H1 (cell line): ENCODE measurements at regions not wholly inside any gene's neighbourhood (a gene's known extent, or its start where the extent isn't known, plus 50 kb on each side); places are given as distances from the start of the nearest gene placed in this dataset.

Experiments used
- CTCF ChIA-PET: fragments of 300-600 bp; sonication (Branson Sonifier 250); formaldehyde crosslinking; loops from one replicate; lab custom pipeline; 2021; ENCODE audit not compliant: partially characterized antibody; lab: Charles Lee
- POLR2A ChIA-PET: fragments of 300-600 bp; sonication (Branson Sonifier 250); formaldehyde crosslinking; loops from one replicate; lab custom pipeline; 2021; ENCODE audit warnings: inconsistent platforms; ENCODE audit not compliant: partially characterized antibody; lab: Charles Lee
- DNase-seq, 2 experiments: peaks; one replicate each; pipeline versions ENCODE4 v3.0.0 to v3.0.0-alpha.2; 2010 to 2022; ENCODE audit warnings: low spot score in 2 of 2, low read depth in 1 of 2, mixed read lengths in 1 of 2
- FAIRE-seq: peaks from 2 replicates; lab custom pipeline; 2011; peaks lifted over from hg19 to GRCh38; lab: Jason Lieb, UNC
- H2AFZ ChIP-seq: 2 replicates; pipeline ENCODE4 v1.8.1; 2012; ENCODE audit warnings: low read length, inconsistent platforms
- H2AK5ac ChIP-seq: 2 replicates; pipeline ENCODE4 v1.6.1; 2013; ENCODE audit warnings: low read depth, low read length
- H2BK120ac ChIP-seq: replicated peaks from 2 replicates; pipeline ENCODE3; 2013; ENCODE audit warnings: low read depth, low read length, inconsistent platforms
- H2BK12ac ChIP-seq: 2 replicates; pipeline ENCODE4 v1.6.1; 2013; ENCODE audit warnings: low read depth, low read length
- H2BK15ac ChIP-seq: 2 replicates; pipeline ENCODE4 v1.6.1; 2013; ENCODE audit warnings: low read length
- H2BK20ac ChIP-seq: 2 replicates; pipeline ENCODE4 v1.6.1; 2013; ENCODE audit warnings: low read length
- H2BK5ac ChIP-seq: 2 replicates; pipeline ENCODE4 v1.6.1; 2013; ENCODE audit warnings: low read depth, low read length
- H3K14ac ChIP-seq: 2 replicates; pipeline ENCODE4 v1.6.1; 2013; ENCODE audit warnings: inconsistent platforms; ENCODE audit not compliant: insufficient read length
- H3K18ac ChIP-seq: 2 replicates; pipeline ENCODE4 v1.6.1; 2013; ENCODE audit warnings: low read length; ENCODE audit errors: extremely low read depth
- H3K23ac ChIP-seq: 2 replicates; pipeline ENCODE4 v1.6.1; 2013; ENCODE audit warnings: inconsistent platforms; ENCODE audit not compliant: insufficient read length
- H3K23me2 ChIP-seq: 2 replicates; pipeline ENCODE4 v1.6.1; 2013; ENCODE audit warnings: low read depth, low read length
- H3K27ac ChIP-seq: 2 replicates; pipeline ENCODE4 v1.6.1; 2011; ENCODE audit warnings: low read depth, low read length, inconsistent platforms
- H3K27me3 ChIP-seq, 4 experiments: replicated peaks in 1 of 4; 1 replicate in 1 of 4; 2 replicates in 3 of 4; pipeline versions ENCODE4 v1.6.1 to v1.8.1; 2011 to 2013; ENCODE audit warnings: low read length in 3 of 4, mild to moderate bottlenecking in 3 of 4, inconsistent platforms in 2 of 4, mixed read lengths in 2 of 4, moderate library complexity in 1 of 4; ENCODE audit not compliant: control insufficient read depth in 3 of 4, insufficient read depth in 3 of 4; ENCODE audit errors: extremely low read depth in 1 of 4
- H3K36me3 ChIP-seq, 4 experiments: 2 replicates each; pipeline versions ENCODE4 v1.6.1 to v1.8.1; 2011 to 2013; ENCODE audit warnings: mild to moderate bottlenecking in 4 of 4, low read length in 3 of 4, moderate library complexity in 2 of 4, control low read depth in 1 of 4, inconsistent platforms in 1 of 4; ENCODE audit not compliant: insufficient read depth in 4 of 4, control insufficient read depth in 2 of 4
- H3K4ac ChIP-seq: replicated peaks from 2 replicates; pipeline ENCODE3; 2013; ENCODE audit warnings: low read length, low read depth, mixed read lengths, inconsistent platforms; ENCODE audit not compliant: insufficient read length
- H3K4me1 ChIP-seq, 4 experiments: replicated peaks in 1 of 4; 1 replicate in 1 of 4; 2 replicates in 3 of 4; pipeline versions ENCODE4 v1.6.1 to v1.8.1; 2011 to 2013; ENCODE audit warnings: low read length in 3 of 4, inconsistent platforms in 2 of 4, mixed read lengths in 1 of 4; ENCODE audit not compliant: insufficient read depth in 4 of 4, control insufficient read depth in 3 of 4
- H3K4me2 ChIP-seq, 2 experiments: 2 replicates each; pipeline versions ENCODE4 v1.6.1 to v1.8.1; 2011 to 2013; ENCODE audit warnings: low read depth in 2 of 2, low read length in 2 of 2, control low read depth in 1 of 2, inconsistent platforms in 1 of 2, mild to moderate bottlenecking in 1 of 2; ENCODE audit not compliant: insufficient read depth in 1 of 2
- H3K4me3 ChIP-seq, 4 experiments: fragments of 200-600, 300-600 bp in 1 of 4; sonication (generic), shearing (Covaris generic), sonication (Bioruptor Twin) in 1 of 4; 2 replicates each; pipeline versions ENCODE4 v1.5.1 to v1.8.1; 2011 to 2016; ENCODE audit warnings: low read length in 4 of 4, low read depth in 3 of 4, control low read depth in 2 of 4, inconsistent platforms in 2 of 4, mild to moderate bottlenecking in 2 of 4, mixed read lengths in 1 of 4, moderate library complexity in 1 of 4; ENCODE audit not compliant: insufficient read depth in 2 of 4; ENCODE audit errors: extremely low read depth in 1 of 4
- H3K56ac ChIP-seq: replicated peaks from 2 replicates; pipeline ENCODE3; 2013; ENCODE audit warnings: low read depth, mild to moderate bottlenecking, mixed read lengths, low read length, inconsistent platforms; ENCODE audit not compliant: insufficient read length
- H3K79me1 ChIP-seq: 2 replicates; pipeline ENCODE4 v1.6.1; 2013; ENCODE audit warnings: low read depth, low read length, control low read depth
- H3K79me2 ChIP-seq, 2 experiments: 2 replicates each; pipeline versions ENCODE4 v1.6.1 to v1.8.1; 2012 to 2013; ENCODE audit warnings: low read length in 2 of 2, mild to moderate bottlenecking in 2 of 2, inconsistent platforms in 1 of 2; ENCODE audit not compliant: insufficient read depth in 2 of 2, control insufficient read depth in 1 of 2
- H3K9ac ChIP-seq, 4 experiments: replicated peaks in 1 of 4; 1 replicate in 1 of 4; 2 replicates in 3 of 4; pipeline versions ENCODE4 v1.6.1 to v1.8.1; 2011 to 2013; ENCODE audit warnings: low read depth in 3 of 4, low read length in 3 of 4, control low read depth in 2 of 4, mild to moderate bottlenecking in 2 of 4, moderate library complexity in 2 of 4, inconsistent platforms in 1 of 4; ENCODE audit errors: extremely low read depth in 1 of 4
- H3K9me3 ChIP-seq, 2 experiments: 2 replicates each; pipeline versions ENCODE4 v1.6.1 to v1.8.1; 2012 to 2013; ENCODE audit warnings: mild to moderate bottlenecking in 2 of 2, moderate library complexity in 2 of 2, control low read depth in 1 of 2, inconsistent platforms in 1 of 2, low read depth in 1 of 2, low read length in 1 of 2, mixed read lengths in 1 of 2; ENCODE audit not compliant: insufficient read depth in 2 of 2
- H4K20me1 ChIP-seq, 2 experiments: replicated peaks in 1 of 2; 2 replicates each; pipeline versions ENCODE3 to v1.8.1; 2011 to 2013; ENCODE audit warnings: inconsistent platforms in 2 of 2, low read length in 2 of 2, mild to moderate bottlenecking in 1 of 2; ENCODE audit not compliant: insufficient read depth in 2 of 2, control insufficient read depth in 1 of 2
- H4K5ac ChIP-seq: 2 replicates; pipeline ENCODE4 v1.6.1; 2013; ENCODE audit warnings: low read length, low read depth, mixed read lengths, inconsistent platforms; ENCODE audit not compliant: insufficient read length
- H4K8ac ChIP-seq: 2 replicates; pipeline ENCODE4 v1.8.0; 2013; ENCODE audit warnings: mild to moderate bottlenecking, moderate library complexity, low read length, inconsistent platforms; ENCODE audit not compliant: insufficient read depth; ENCODE audit errors: extremely low read depth
- H4K91ac ChIP-seq: replicated peaks from 2 replicates; pipeline ENCODE3; 2013; ENCODE audit warnings: low read length, mixed read lengths, inconsistent platforms; ENCODE audit not compliant: insufficient read length
- ATF3 ChIP-seq: IDR thresholded peaks from 2 replicates; pipeline ENCODE4 v1.6.1; 2011; ENCODE audit warnings: low read depth, mild to moderate bottlenecking, low read length; ENCODE audit not compliant: insufficient read depth
- BCL11A ChIP-seq, 2 experiments: IDR thresholded peaks; one replicate each; pipeline ENCODE4 v1.6.1; 2011; ENCODE audit warnings: low read depth in 2 of 2, low read length in 2 of 2, mild to moderate bottlenecking in 2 of 2
- CEBPB ChIP-seq: IDR thresholded peaks from 2 replicates; pipeline ENCODE4 v1.6.1; 2012; ENCODE audit warnings: low read depth, low read length
- CHD2 ChIP-seq: IDR thresholded peaks from 2 replicates; pipeline ENCODE4 v1.6.1; 2012; ENCODE audit warnings: low read length, improper control_type of control experiment
- EGR1 ChIP-seq: IDR thresholded peaks from 2 replicates; pipeline ENCODE4 v1.6.1; 2011; ENCODE audit warnings: low read depth, low read length, borderline replicate concordance
- HDAC6 ChIP-seq: IDR thresholded peaks from one replicate; pipeline ENCODE4 v1.7.1; 2012; ENCODE audit warnings: low read depth, mild to moderate bottlenecking, inconsistent platforms, low read length, moderate library complexity
- KDM4A ChIP-seq: IDR thresholded peaks from one replicate; pipeline ENCODE4 v1.7.1; 2012; ENCODE audit warnings: low read depth, mild to moderate bottlenecking, moderate library complexity, low read length, inconsistent platforms; ENCODE audit not compliant: severe bottlenecking
- RAD21 ChIP-seq, 2 experiments: IDR thresholded peaks in 1 of 2; conservative IDR thresholded peaks in 1 of 2; 2 replicates each; pipeline ENCODE4 v1.6.1; 2011; ENCODE audit warnings: low read depth in 2 of 2, low read length in 2 of 2, improper control_type of control experiment in 1 of 2, inconsistent platforms in 1 of 2, mild to moderate bottlenecking in 1 of 2, moderate library complexity in 1 of 2
- RNF2 ChIP-seq: fragments of 200-900, 300-1000 bp; sonication (generic); IDR thresholded peaks from 2 replicates; pipeline ENCODE4 v1.7.1; 2016; ENCODE audit warnings: borderline replicate concordance, low read depth, mild to moderate bottlenecking, antibody characterized with exemption, low read length; ENCODE audit not compliant: poor library complexity, severe bottlenecking; ENCODE audit errors: missing control alignments
- SIX5 ChIP-seq: IDR thresholded peaks from 2 replicates; pipeline ENCODE4 v1.6.1; 2011; ENCODE audit warnings: mild to moderate bottlenecking, low read depth, low read length
- SP1 ChIP-seq: IDR thresholded peaks from 2 replicates; pipeline ENCODE4 v1.6.1; 2011; ENCODE audit warnings: low read depth, low read length
- SUZ12 ChIP-seq: fragments of 200-600 bp; sonication (generic); IDR thresholded peaks from 2 replicates; pipeline ENCODE4 v1.6.1; 2012; ENCODE audit warnings: mild to moderate bottlenecking, inconsistent platforms, low read length, moderate library complexity, mixed read lengths
- TAF7 ChIP-seq: optimal IDR thresholded peaks from 2 replicates; pipeline ENCODE3; 2011; ENCODE audit warnings: low read depth, mild to moderate bottlenecking, inconsistent platforms, low read length, moderate library complexity, borderline replicate concordance
- WGBS, 2 experiments: shearing (Covaris generic) in 1 of 2; methylation state at CpG; one replicate each; pipeline versions ENCODE4 v1.1.6 to v1.1.7; 2013 to 2015; ENCODE audit warnings: low lambda C conversion rate in 2 of 2, mixed read lengths in 2 of 2, inconsistent platforms in 1 of 2, low coverage in 1 of 2, missing lambda C conversion rate in 1 of 2; ENCODE audit not compliant: insufficient replicate concordance in 2 of 2, insufficient coverage in 1 of 2, insufficient read length in 1 of 2; ENCODE audit errors: extremely low coverage in 1 of 2, missing lambda C conversion rate in 1 of 2; 5-methylcytosine and 5-hydroxymethylcytosine counted together

- Histone ChIP-seq H2BK20ac (no peak overlapping the region), H3K23me2 (no peaks in the 10 kb centered on the region; the same call in 1 of the 2 replicates), H3K4me3 (no peak overlapping the region), H4K91ac (no peak overlapping the region), H2BK5ac (no peak overlapping the region), H3K4me1 (no peaks in the 10 kb centered on the region), H3K56ac (no peak overlapping the region), H2BK15ac (no peak overlapping the region), H3K4me2 (no peak overlapping the region), H3K9ac (no peak overlapping the region), H4K20me1 (no peaks in the 10 kb centered on the region), H3K79me2 (no peaks in the 10 kb centered on the region), H3K79me1 (no peaks in the 10 kb centered on the region), H3K9me3 (no peaks in the 10 kb centered on the region), H3K27ac (no peak overlapping the region), H3K4ac (no peak overlapping the region), H2BK120ac (no peak overlapping the region), H3K27me3 (no peaks in the 10 kb centered on the region), H4K8ac (no peak overlapping the region), H3K14ac (no peak overlapping the region), H3K18ac (no peak overlapping the region), H3K23ac (no peak overlapping the region), H2BK12ac (no peak overlapping the region), H2AK5ac (no peak overlapping the region), H4K5ac (no peak overlapping the region), H3K36me3 (no peaks in the 10 kb centered on the region), H2AFZ (no peak overlapping the region)
- ChIA-PET POLR2A (no interaction called here), CTCF (interaction anchor here (1.1 to 1.8 kb wide), 4 partner anchors 11 to 798 kb away, joined by 3 to 6 read pairs (median 4); no protein-coding TSS in a partner anchor)
- FAIRE-seq (no peak), DNase-seq (no peak)
- WGBS, 2 experiments: 90% methylated on average over 2 of the region's 2 CpGs; no CpG with 5 or more reads in 1 of the 2 experiments
- no peak for TF ChIP-seq BCL11A (IDR thresholded peaks at IDR 0.05; ENCODE audit: low read depth in 2 of 2, low read length in 2 of 2)
- no peak for TF ChIP-seq SUZ12
- no peak for TF ChIP-seq SIX5
- TF ChIP-seq CHD2: no peak
- no peak for TF ChIP-seq EGR1
- no peak for TF ChIP-seq HDAC6
- TF ChIP-seq ATF3: no peak
- no peak for TF ChIP-seq TAF7
- no peak for TF ChIP-seq SP1
- no peak for TF ChIP-seq RNF2
- TF ChIP-seq CEBPB: no peak
- no peak for TF ChIP-seq KDM4A
- TF ChIP-seq RAD21 (IDR thresholded peaks at IDR 0.05 in 1 of 2, conservative IDR thresholded peaks at IDR 0.05 in 1 of 2; ENCODE audit: low read depth in 2 of 2, low read length in 2 of 2): no peak
Measured at GRCh38 chr3:144771381-144771870, 799.8 kb downstream of the DIPK2A start.
